Body of pancreas (tissue), 4 donors: ENCODE measurements at regions not wholly inside any gene's neighbourhood (a gene's known extent, or its start where the extent isn't known, plus 50 kb on each side); places are given as distances from the start of the nearest gene placed in this dataset.

ENCODE experiments used
- ATAC-seq: fragments of 150-250 bp; one replicate; pipeline ENCODE4 v1.9.1; 2016
- DNase-seq, 4 donors: peaks; one replicate each; pipeline ENCODE4 v3.0.0-alpha.2; 2019
- H3K27ac ChIP-seq, 4 donors: fragments of 200-600 bp; sonication (generic); 1 replicate in 3 of 4; 2 replicates in 1 of 4; pipeline versions ENCODE4 v1.5.1 to v1.6.1; 2016 to 2019; ENCODE audit warnings: mild to moderate bottlenecking in 1 of 4, mixed read lengths in 1 of 4, moderate library complexity in 1 of 4
- H3K27me3 ChIP-seq, 2 donors: fragments of 200-600 bp; sonication (generic); one replicate each; pipeline ENCODE4 v1.6.0; 2016; ENCODE audit warnings: mild to moderate bottlenecking in 1 of 2
- H3K36me3 ChIP-seq, 2 donors: fragments of 200-600 bp; sonication (generic); replicated peaks in 1 of 2; 2 replicates each; pipeline ENCODE4 v1.5.1; 2016; ENCODE audit warnings: low read depth in 2 of 2; ENCODE audit not compliant: insufficient read depth in 1 of 2
- H3K4me1 ChIP-seq: fragments of 200-600 bp; sonication (generic); one replicate; pipeline ENCODE4 v1.6.0; 2016
- H3K4me3 ChIP-seq, 2 donors: fragments of 200-600 bp; sonication (generic); 1 replicate in 1 of 2; 2 replicates in 1 of 2; pipeline ENCODE4 v1.5.1; 2016 to 2019
- H3K9me3 ChIP-seq, 3 donors: fragments of 200-600 bp; sonication (generic); 1 replicate in 2 of 3; 2 replicates in 1 of 3; pipeline ENCODE4 v1.5.1; 2016
- CTCF ChIP-seq, 7 experiments: fragments of 450-650 bp in 4 of 7; fragments of 200-600 bp in 3 of 7; sonication (generic) in 3 of 7; IDR thresholded peaks; one replicate each; pipeline ENCODE4 v1.5.1; 2016 to 2019; ENCODE audit warnings: antibody characterized with exemption in 7 of 7
- POLR2A ChIP-seq, 3 donors: fragments of 450-650 bp; IDR thresholded peaks; one replicate each; pipeline ENCODE4 v1.6.1; 2016; ENCODE audit warnings: antibody characterized with exemption in 3 of 3, mild to moderate bottlenecking in 2 of 3
- WGBS, 2 donors: methylation state at CpG; one replicate each; pipeline ENCODE4 v1.1.5; 2017; 5-methylcytosine and 5-hydroxymethylcytosine counted together
- intact Hi-C: fragments of 100-400 bp; cut with DNase I; formaldehyde crosslinking; loops from one replicate; pipeline ENCODE4 v1.15.1; 2023

GRCh38 chr12:58044966-58045365, 103.6 kb downstream of the ATP23 start:
- no peak overlapping the region for H3K27ac ChIP-seq
- DNase-seq (no peak), ATAC-seq (peak; percentile 52)
- no peaks in the 10 kb centered on the region for H3K9me3 ChIP-seq
- H3K4me1 ChIP-seq: no peaks in the 10 kb centered on the region
- no peaks in the 10 kb centered on the region for H3K27me3 ChIP-seq
- no peak for TF ChIP-seq CTCF (IDR thresholded peaks at IDR 0.05)
- intact Hi-C loops: no loop called here
- H3K36me3 ChIP-seq: no peaks in the 10 kb centered on the region
- no peak overlapping the region for H3K4me3 ChIP-seq

- intact Hi-C loops: no loop called here
- H3K27me3 ChIP-seq: no peaks in the 10 kb centered on the region
- no peaks in the 10 kb centered on the region for H3K36me3 ChIP-seq
- H3K9me3 ChIP-seq: no peaks in the 10 kb centered on the region
- ATAC-seq (no peak), DNase-seq (no peak)
- no peak overlapping the region for H3K4me3 ChIP-seq
- no peak overlapping the region for H3K27ac ChIP-seq
- TF ChIP-seq POLR2A (IDR thresholded peaks at IDR 0.05) (no peak), CTCF (IDR thresholded peaks at IDR 0.05) (no peak)
- no peaks in the 10 kb centered on the region for H3K4me1 ChIP-seq
- WGBS, 2 donors: 65 to 72% methylated on average over 1 of the region's 1 CpG
These were observed 104.9 kb downstream of the ATP23 start for GRCh38 chr12:58046271-58046670.

- no peak for DNase-seq
- Histone ChIP-seq H3K27ac (no peak overlapping the region), H3K4me1 (no peaks in the 10 kb centered on the region), H3K36me3 (no peaks in the 10 kb centered on the region), H3K9me3 (no peaks in the 10 kb centered on the region), H3K4me3 (no peak overlapping the region), H3K27me3 (no peaks in the 10 kb centered on the region)
- intact Hi-C loops: no loop called here
- no peak for ATAC-seq
- TF ChIP-seq CTCF (IDR thresholded peaks at IDR 0.05): no peak
- TF ChIP-seq POLR2A (IDR thresholded peaks at IDR 0.05): no peak
- 29 to 35% methylated on average over 1 of the region's 1 CpG for WGBS, 2 donors
These were observed 110.0 kb downstream of the ATP23 start for GRCh38 chr12:58051378-58051777.

GRCh38 chr12:58064666-58065065, 123.3 kb downstream of the ATP23 start:
- no peak for TF ChIP-seq POLR2A (IDR thresholded peaks at IDR 0.05)
- TF ChIP-seq CTCF (IDR thresholded peaks at IDR 0.05): no peak
- intact Hi-C loops: no loop called here
- no peak overlapping the region for H3K27ac ChIP-seq
- H3K9me3 ChIP-seq: no peaks in the 10 kb centered on the region
- DNase-seq: no peak
- no peaks in the 10 kb centered on the region for H3K27me3 ChIP-seq
- WGBS, 2 donors: 92 to 93% methylated on average over 1 of the region's 1 CpG
- peaks cover 4% of the 10 kb centered on the region for H3K4me1 ChIP-seq
- H3K36me3 ChIP-seq: no peaks in the 10 kb centered on the region
- no peak for ATAC-seq
- no peak overlapping the region for H3K4me3 ChIP-seq

GRCh38 chr12:58066296-58066695, 124.9 kb downstream of the ATP23 start:
- ATAC-seq (no peak), DNase-seq (peak in 1 of 4 donors; percentile 10)
- Histone ChIP-seq H3K4me1 (peaks cover 7% of the 10 kb centered on the region), H3K36me3 (no peaks in the 10 kb centered on the region), H3K9me3 (no peaks in the 10 kb centered on the region), H3K27me3 (no peaks in the 10 kb centered on the region), H3K27ac (no peak overlapping the region), H3K4me3 (no peak overlapping the region)
- TF ChIP-seq POLR2A (IDR thresholded peaks at IDR 0.05) (no peak), CTCF (IDR thresholded peaks at IDR 0.05) (no peak)
- intact Hi-C loops: no loop called here
